SW480 (cell line): ENCODE measurements at regions not wholly inside any gene's neighbourhood (a gene's known extent, or its start where the extent isn't known, plus 50 kb on each side); places are given as distances from the start of the nearest gene placed in this dataset.

Source experiments
- DNase-seq: peaks from one replicate; pipeline ENCODE4 v3.0.0-alpha.2; 2016; ENCODE audit warnings: low spot score

- no peak for DNase-seq
Measured at GRCh38 chr12:4049298-4050080, 176.3 kb upstream of the PARP11 start.

- no peak for DNase-seq
Measured at GRCh38 chr12:4047421-4047820, 174.2 kb upstream of the PARP11 start.

- no peak for DNase-seq
Measured at GRCh38 chr12:4046495-4046840, 173.3 kb upstream of the PARP11 start.

- no peak for DNase-seq
Measured at GRCh38 chr12:4045786-4046494, 172.7 kb upstream of the PARP11 start.

DNA sequence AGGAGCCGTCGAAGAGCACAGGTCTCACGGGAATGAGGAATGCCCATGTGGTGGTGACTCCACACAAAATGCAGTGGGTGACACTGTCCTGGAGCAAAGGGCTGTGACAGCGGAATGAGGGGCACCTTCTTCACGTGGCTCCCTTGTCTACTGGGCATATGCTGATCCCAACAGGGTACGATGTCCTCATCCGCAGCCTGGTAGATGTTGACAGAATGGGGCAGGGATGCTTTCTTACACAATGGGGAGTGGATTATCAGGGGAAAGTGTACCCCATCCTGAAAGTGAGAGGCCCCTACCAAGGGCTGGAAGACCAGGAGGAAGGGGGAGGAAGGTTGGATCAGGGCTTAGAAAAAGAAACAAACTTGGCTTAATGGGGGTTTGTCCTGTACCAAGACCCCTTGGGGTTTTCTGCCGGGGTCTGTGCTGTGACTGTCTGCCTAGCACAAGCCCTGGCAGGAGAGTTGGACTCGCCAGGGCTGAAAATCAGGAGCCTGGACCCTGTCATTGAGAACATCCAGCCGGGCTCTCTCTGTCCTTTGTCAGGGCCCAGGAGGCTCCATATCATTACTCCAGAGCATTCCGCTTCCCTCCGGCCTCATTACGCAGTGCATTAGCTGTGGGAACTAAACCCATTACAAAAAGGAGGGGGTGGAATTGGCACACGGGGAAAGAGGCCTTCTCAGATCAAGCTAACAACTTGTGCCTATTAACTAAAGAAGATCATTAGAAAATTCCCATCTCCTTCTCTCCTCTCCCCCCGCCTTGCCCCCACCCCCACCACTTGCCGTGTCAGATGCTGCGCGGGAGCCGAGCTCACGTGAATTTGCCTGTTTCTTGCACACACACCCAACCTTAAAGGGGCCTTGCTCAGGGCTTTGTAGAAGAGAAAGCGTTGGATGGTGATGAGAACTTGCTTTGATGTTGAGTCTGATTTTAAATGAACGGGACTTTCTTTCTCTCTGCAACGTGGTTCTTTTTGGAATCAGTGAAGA is 171.8 kb upstream of the PARP11 start:
- DNase-seq, result no peak

GRCh38 chr12:4044101-4044500 is 170.9 kb upstream of the PARP11 start:
- no peak for DNase-seq

DNA sequence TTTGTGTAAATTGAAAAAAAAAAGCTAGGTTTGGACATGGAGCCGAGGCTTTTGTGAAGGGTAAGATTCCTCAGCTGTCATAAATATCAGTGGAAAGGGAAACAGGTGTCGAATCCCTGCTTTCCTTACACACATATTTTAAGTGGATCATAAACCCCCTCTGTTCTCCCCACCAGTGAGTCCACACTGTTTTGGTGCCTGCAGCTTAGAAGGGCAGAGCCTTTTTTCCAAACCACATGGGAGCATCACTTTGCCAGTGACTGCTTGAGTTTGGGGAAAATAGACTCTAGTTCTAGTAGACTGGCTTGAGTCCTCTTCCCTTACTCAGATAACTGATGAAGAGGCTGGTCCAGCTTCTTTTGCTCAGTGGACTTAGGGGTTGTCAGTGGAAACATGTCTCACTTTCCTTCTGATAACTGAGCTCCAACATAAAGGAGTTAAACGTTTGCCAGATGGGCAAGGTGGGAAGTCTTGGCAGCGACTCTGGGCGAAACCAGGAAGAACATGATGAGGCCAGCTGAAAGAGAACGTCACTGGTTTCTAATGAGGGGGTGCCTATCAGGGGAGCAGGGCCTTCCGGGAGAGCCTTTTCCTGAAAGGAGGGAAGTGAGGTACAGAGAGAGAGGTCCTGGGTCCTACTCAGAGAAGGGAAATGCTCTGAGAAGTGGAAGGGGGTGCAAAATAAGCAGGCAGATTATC is 168.1 kb upstream of the PARP11 start:
- DNase-seq, result no peak

- no peak for DNase-seq
Measured at GRCh38 chr12:4039931-4040330, 166.7 kb upstream of the PARP11 start.

GRCh38 chr12:4037747-4038312 is 164.6 kb upstream of the PARP11 start:
- DNase-seq, result peak; percentile 59

GRCh38 chr12:4036671-4037271 is 163.6 kb upstream of the PARP11 start:
- no peak for DNase-seq

DNA sequence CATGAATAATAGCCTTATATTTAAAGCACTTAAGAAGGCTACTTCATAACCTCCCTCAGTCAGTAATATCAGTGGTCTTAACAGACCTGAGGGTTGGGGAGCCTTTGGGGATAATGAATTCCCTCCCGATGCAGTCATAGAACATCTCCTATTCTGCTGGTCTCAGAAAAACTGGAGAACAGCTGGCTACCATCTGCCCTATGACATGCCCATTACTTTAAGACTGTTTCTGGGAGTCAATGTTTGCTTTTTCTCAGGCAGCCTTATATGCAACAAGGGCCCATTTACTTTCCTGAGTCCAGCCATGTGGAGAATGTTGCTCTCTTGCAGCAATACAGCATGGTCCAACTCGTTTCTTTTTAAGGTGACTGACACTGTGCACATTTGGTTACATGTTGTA is 161.7 kb upstream of the PARP11 start:
- DNase-seq, result no peak

GRCh38 chr12:4032924-4033615 is 159.9 kb upstream of the PARP11 start:
- DNase-seq, result no peak

- DNase-seq, result peak; percentile 36
Measured at GRCh38 chr12:4031703-4032291, 158.6 kb upstream of the PARP11 start.

DNA sequence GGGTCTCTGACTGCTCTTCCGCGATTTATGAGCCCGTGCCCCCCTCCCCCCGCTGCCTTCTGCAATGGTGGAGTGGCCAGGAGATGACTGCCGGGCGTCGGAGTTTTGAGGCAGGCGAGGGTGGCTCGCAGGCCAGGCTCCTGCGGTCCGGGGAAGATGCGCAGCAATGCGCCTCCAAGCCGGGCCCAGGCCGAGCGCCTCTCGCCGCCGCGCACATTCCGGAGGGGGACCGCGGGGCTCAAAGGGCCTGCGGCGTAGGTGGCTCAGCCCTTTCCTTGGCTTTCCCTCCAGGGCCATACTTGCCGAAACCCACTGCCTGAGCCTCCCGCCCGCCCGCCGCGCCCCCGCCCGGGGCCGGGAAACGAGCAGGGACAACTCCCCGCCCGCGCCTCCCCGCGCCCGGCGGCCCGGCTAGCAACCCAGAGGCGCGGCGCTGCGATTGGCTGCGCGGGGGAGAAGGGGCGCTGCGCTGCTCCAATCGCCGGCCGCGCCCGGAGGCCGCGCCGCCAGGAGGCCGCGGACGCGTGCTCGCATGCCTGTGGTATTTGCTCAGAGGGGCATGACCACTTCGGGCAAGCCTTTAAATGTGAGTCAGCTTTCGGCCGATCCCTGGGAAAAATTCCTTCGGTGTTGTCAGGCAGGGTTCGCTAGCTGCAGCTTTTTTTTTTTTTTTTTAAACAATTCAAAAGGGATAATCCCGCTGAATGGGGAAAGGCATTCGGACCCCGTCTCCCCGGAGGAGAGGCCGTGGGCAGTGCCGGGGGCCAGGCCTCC is 157.9 kb upstream of the PARP11 start:
- DNase-seq, result peak; percentile 99

DNA sequence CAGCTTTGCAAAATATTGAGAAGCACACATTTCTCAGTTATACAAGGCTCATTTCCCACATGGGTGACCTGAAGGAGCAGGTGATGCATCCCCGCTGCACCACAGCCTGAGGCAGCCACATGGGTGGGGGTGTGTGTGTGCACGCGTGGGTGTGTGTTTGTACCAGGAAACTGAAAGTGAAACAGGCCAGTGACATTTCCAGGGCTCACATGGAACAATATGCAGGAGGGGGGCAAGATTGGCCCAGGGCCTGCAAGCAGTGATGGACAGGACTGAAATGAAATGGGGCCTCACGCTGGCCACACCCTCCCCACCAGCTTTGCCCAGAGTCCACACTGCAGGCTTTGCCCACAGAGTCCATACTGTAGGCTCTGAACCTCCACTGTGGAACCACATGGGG is 154.2 kb upstream of the PARP11 start:
- peak; percentile 39 for DNase-seq

GRCh38 chr12:4026517-4026916 is 153.3 kb upstream of the PARP11 start:
- no peak for DNase-seq

- no peak for DNase-seq
Measured at GRCh38 chr12:4026020-4026358, 152.8 kb upstream of the PARP11 start.

DNA sequence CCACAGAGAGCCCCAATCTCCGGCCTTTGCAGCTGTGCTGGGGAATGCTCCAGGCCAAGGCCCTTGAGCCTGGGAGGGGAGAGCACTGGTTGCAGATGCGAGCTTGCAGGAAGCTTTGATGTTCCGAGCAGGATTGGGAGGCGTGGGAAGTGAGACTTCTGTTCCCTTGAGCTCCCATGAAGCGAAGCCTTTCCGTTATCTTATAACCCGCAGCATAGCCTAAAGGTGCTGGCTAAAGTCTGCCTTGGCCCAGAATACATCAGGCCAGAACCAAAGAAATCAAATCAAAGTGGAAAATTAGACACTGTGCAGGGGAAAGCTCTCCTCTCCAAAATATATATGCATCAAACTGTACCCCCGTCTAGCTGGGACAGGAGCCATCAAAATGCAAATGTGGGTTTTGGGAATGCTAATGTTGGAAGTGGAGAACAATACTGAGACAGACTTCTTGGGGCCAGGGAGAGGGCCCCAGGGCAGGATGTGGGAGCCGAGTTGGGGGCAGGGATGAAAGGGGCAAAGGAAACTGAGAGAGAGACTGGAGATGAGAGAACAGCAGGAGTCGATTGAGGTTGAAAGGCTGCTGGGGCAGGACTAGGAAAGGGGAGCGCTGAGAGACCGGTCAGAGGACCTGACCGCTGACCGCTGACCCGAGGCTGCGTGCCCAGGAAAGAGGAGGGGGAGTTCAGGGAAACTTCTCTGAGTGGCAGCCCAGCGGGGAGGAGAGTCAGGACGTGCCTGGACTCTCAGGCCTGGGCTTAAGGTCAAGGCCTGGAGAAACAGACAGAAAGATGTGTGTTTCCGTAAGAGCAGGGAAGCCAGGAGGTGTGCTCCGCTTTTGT is 152.2 kb upstream of the PARP11 start:
- DNase-seq, result no peak

DNA sequence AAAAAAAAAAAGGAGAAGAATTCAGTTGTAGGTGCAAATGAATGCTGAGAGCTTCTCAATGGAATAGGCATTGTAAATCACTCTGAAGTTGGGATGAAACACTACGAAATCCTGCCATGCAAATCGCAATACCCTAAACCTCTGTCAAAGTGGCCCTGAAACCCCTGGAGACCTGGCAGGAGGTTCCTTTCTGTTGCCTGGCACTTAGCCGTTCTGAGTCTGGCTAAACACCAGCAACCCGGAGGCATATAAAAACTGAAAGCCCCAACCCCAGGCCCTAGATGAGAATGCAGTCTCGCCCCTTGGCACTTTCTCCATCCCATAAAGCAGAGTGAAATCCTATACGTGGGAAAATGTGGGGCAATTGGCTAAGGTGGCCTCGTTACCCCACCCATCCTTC is 151.5 kb upstream of the PARP11 start:
- DNase-seq, result no peak
